ENCODE measurements at regions not wholly inside any gene's neighbourhood (a gene's known extent, or its start where the extent isn't known, plus 50 kb on each side); places are given as distances from the start of the nearest gene placed in this dataset.

- no peaks in the 10 kb centered on the region for H3K4me1 ChIP-seq (ENCODE audit: insufficient read depth)
- no peak for TF ChIP-seq POLR2A (IDR thresholded peaks at IDR 0.05)
- TF ChIP-seq, protein P1, sequence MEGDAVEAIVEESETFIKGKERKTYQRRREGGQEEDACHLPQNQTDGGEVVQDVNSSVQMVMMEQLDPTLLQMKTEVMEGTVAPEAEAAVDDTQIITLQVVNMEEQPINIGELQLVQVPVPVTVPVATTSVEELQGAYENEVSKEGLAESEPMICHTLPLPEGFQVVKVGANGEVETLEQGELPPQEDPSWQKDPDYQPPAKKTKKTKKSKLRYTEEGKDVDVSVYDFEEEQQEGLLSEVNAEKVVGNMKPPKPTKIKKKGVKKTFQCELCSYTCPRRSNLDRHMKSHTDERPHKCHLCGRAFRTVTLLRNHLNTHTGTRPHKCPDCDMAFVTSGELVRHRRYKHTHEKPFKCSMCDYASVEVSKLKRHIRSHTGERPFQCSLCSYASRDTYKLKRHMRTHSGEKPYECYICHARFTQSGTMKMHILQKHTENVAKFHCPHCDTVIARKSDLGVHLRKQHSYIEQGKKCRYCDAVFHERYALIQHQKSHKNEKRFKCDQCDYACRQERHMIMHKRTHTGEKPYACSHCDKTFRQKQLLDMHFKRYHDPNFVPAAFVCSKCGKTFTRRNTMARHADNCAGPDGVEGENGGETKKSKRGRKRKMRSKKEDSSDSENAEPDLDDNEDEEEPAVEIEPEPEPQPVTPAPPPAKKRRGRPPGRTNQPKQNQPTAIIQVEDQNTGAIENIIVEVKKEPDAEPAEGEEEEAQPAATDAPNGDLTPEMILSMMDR (IDR thresholded peaks at IDR 0.05) = no peak
- TF ChIP-seq EP300 (IDR thresholded peaks at IDR 0.05) = no peak
- no peaks in the 10 kb centered on the region for H3K9me3 ChIP-seq
- DNase-seq = no peak
- H3K4me3 ChIP-seq = no peak overlapping the region
- intact Hi-C loops (cut with DNase I) = no loop called here
- H3K27me3 ChIP-seq = no peaks in the 10 kb centered on the region
- no peaks in the 10 kb centered on the region for H3K36me3 ChIP-seq
- no peak overlapping the region for H3K27ac ChIP-seq
- WGBS, 3 donors = 71 to 75% (median 75%) methylated on average over 2 of the region's 2 CpGs
These were observed 196.3 kb downstream of the PSAT1 start for GRCh38 chr9:78493166-78493742.

DNA sequence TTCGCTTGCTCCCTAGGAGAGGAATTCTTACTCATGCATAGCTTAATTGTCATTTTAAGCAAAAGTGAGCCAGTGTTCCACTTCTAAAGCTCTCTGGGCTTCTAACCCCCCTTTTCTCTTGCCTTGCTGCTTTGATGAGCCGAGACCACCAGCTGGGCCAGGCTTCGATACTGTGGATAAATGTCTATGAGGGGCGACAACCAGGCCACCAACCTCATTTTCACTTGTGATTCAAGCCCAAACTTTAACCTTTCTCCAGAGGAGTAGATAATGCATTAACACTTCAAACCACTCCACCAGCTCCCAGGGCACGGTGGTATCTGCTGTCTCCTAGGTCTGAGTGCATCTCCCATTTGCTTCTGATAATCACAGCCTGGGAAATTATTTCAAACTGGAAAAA, 205.6 kb downstream of the PSAT1 start:
- Histone ChIP-seq H3K9me3 (no peaks in the 10 kb centered on the region), H3K36me3 (no peaks in the 10 kb centered on the region), H3K4me1 (ENCODE audit: insufficient read depth) (no peaks in the 10 kb centered on the region), H3K27me3 (no peaks in the 10 kb centered on the region), H3K4me3 (no peak overlapping the region), H3K27ac (no peak overlapping the region)
- no peak for DNase-seq
- TF ChIP-seq, protein P1 (IDR thresholded peaks at IDR 0.05) = no peak
- TF ChIP-seq EP300 (IDR thresholded peaks at IDR 0.05) = no peak
- no peak for TF ChIP-seq POLR2A (IDR thresholded peaks at IDR 0.05)
- intact Hi-C loops (cut with DNase I) = no loop called here
- WGBS, 3 donors = 64 to 75% (median 72%) methylated on average over 5 of the region's 5 CpGs

- H3K9me3 ChIP-seq = no peaks in the 10 kb centered on the region
- WGBS, 3 donors = 92 to 97% (median 93%) methylated on average over 2 of the region's 2 CpGs
- no peak overlapping the region for H3K4me3 ChIP-seq
- DNase-seq = no peak
- H3K27me3 ChIP-seq = no peaks in the 10 kb centered on the region
- intact Hi-C loops (cut with DNase I) = no loop called here
- no peak overlapping the region for H3K27ac ChIP-seq
- TF ChIP-seq, protein P1 (IDR thresholded peaks at IDR 0.05) = no peak
- H3K4me1 ChIP-seq (ENCODE audit: insufficient read depth) = no peaks in the 10 kb centered on the region
- H3K36me3 ChIP-seq = no peaks in the 10 kb centered on the region
These were observed 208.6 kb downstream of the PSAT1 start for GRCh38 chr9:78505546-78505945.

DNA sequence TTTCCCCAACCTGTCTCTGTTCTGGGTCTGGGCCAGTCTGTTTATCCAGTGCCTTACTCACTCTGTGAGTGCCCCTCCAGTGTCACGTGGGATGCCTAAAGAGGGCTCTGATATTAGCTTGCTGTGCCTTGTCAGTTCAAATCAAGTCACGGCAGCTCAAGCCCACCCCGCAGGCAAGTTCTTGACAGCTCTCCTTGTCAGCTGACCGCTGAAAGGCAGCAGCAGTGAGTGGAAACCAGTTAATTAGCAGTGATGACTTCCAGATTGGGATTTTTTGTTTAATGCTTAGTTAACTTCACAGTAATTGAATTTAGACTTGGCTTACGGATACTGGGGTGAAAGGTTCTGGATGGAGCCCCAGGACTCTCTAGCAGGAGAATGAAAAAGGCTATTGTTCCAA, 210.1 kb downstream of the PSAT1 start:
- H3K36me3 ChIP-seq = no peaks in the 10 kb centered on the region
- DNase-seq = no peak
- no peaks in the 10 kb centered on the region for H3K4me1 ChIP-seq (ENCODE audit: insufficient read depth)
- H3K9me3 ChIP-seq = no peaks in the 10 kb centered on the region
- TF ChIP-seq, protein P1 (IDR thresholded peaks at IDR 0.05) = no peak
- TF ChIP-seq EP300 (IDR thresholded peaks at IDR 0.05) = no peak
- TF ChIP-seq POLR2A (IDR thresholded peaks at IDR 0.05) = no peak
- H3K4me3 ChIP-seq = no peak overlapping the region
- WGBS, 3 donors = 47 to 51% (median 48%) methylated on average over 5 of the region's 5 CpGs
- intact Hi-C loops (cut with DNase I) = no loop called here
- H3K27me3 ChIP-seq = no peaks in the 10 kb centered on the region
- no peak overlapping the region for H3K27ac ChIP-seq

All from ovary (tissue), 7 donors.